ENCODE measurements at regions not wholly inside any gene's neighbourhood (a gene's known extent, or its start where the extent isn't known, plus 50 kb on each side); places are given as distances from the start of the nearest gene placed in this dataset.

GRCh38 chr3:923161-923910, 169.5 kb upstream of the CNTN6 start:
- Histone ChIP-seq H3K36me3 (ENCODE audit: insufficient read depth) (no peaks in the 10 kb centered on the region), H3F3A (replicated peaks; ENCODE audit: low read depth) (no peaks in the 10 kb centered on the region), H3K79me2 (replicated peaks; ENCODE audit: insufficient read depth) (no peaks in the 10 kb centered on the region), H3K4me3 (no peak overlapping the region), H4K20me1 (replicated peaks; ENCODE audit: insufficient read depth) (no peaks in the 10 kb centered on the region), H3K27ac (ENCODE audit: low read depth) (no peak overlapping the region), H3K27me3 (ENCODE audit: insufficient read depth) (no peaks in the 10 kb centered on the region), H3K9me2 (ENCODE audit: insufficient read depth) (no peaks in the 10 kb centered on the region), H2AFZ (no peak overlapping the region), H3K4me1 (ENCODE audit: insufficient read depth) (no peaks in the 10 kb centered on the region), H3K4me2 (no peak overlapping the region)
- TF ChIP-seq JUNB (IDR thresholded peaks at IDR 0.05; ENCODE audit: unreplicated experiment) (no peak), CTCF (conservative IDR thresholded peaks at IDR 0.05; ENCODE audit: low read depth in 2 of 2) (no peak), ETS1 (IDR thresholded peaks at IDR 0.05) (no peak), ZNF462 (CRISPR knock-in tag; IDR thresholded peaks at IDR 0.05) (no peak), NANOG (IDR thresholded peaks at IDR 0.05; ENCODE audit: borderline replicate concordance) (no peak), REST (IDR thresholded peaks at IDR 0.05; ENCODE audit: unreplicated experiment) (no peak), EZH2phosphoT487 (IDR thresholded peaks at IDR 0.05; ENCODE audit: unreplicated experiment) (no peak), STAT1 (IDR thresholded peaks at IDR 0.05; ENCODE audit: unreplicated experiment) (no peak), CREB1 (CRISPR knock-in tag; IDR thresholded peaks at IDR 0.05; ENCODE audit: low read depth) (no peak), ZNF114 (CRISPR knock-in tag; IDR thresholded peaks at IDR 0.05) (no peak), ZNF331 (CRISPR knock-in tag; IDR thresholded peaks at IDR 0.05; ENCODE audit: low read depth) (no peak), EZH2 (IDR thresholded peaks at IDR 0.05; ENCODE audit: low read depth, unreplicated experiment) (no peak), POLR2AphosphoS5 (IDR thresholded peaks at IDR 0.05; ENCODE audit: low read depth) (no peak)
- H3K27me3 Mint-ChIP-seq (ENCODE audit: insufficient read depth, low read depth, poor library complexity) = no peaks in the 10 kb centered on the region
- no peak for DNase-seq (ENCODE audit: low spot score)
- H3K4me1 Mint-ChIP-seq = no peaks in the 10 kb centered on the region
- no peak for ATAC-seq
- no peak overlapping the region for H3K4me3 Mint-ChIP-seq
- H3K27ac Mint-ChIP-seq = no peak overlapping the region
- H3K9me3 Mint-ChIP-seq = peaks cover 90% of the 10 kb centered on the region
- H3K36me3 Mint-ChIP-seq (ENCODE audit: low read depth) = peaks cover 18% of the 10 kb centered on the region; the same call in 1 of the 3 replicates

Data from GM23338 (cell line).